ENCODE measurements at regions not wholly inside any gene's neighbourhood (a gene's known extent, or its start where the extent isn't known, plus 50 kb on each side); places are given as distances from the start of the nearest gene placed in this dataset.

- no peak for TF ChIP-seq CTCF (conservative IDR thresholded peaks at IDR 0.05)
- no peak for TF ChIP-seq EZH2 (IDR thresholded peaks at IDR 0.05; ENCODE audit: low read depth)
These were observed 120.0 kb upstream of the GADL1 start for GRCh38 chr3:31014317-31015040.
